HG02678 (cell line): ENCODE measurements at regions not wholly inside any gene's neighbourhood (a gene's known extent, or its start where the extent isn't known, plus 50 kb on each side); places are given as distances from the start of the nearest gene placed in this dataset.

Source experiments
- ATAC-seq: cut with Tn5 transposase; IDR thresholded peaks from one replicate; pipeline ENCODE4 v1.9.1; 2021; ENCODE audit warnings: mild to moderate bottlenecking, moderate library complexity; ENCODE audit not compliant: unreplicated experiment

DNA sequence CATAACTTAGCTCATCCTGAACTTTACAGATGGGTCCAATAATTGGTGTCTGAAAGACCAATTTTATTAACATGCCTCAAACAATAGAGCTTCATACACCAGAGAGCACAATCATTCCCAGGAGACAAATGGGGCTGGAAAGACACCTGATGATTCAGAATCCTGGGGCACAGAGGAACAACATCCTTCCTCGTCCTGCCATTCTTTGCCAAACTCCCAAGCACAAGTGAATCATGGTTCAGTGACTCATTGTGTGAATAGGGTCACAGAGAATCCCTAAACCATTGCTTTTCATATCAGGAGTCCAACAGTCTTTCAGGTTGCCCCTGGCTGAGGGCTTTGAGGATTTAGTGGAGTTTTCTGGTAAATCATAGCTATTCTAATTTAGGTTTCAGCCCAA, 266.4 kb upstream of the BMP2 start:
- ATAC-seq = no peak

DNA sequence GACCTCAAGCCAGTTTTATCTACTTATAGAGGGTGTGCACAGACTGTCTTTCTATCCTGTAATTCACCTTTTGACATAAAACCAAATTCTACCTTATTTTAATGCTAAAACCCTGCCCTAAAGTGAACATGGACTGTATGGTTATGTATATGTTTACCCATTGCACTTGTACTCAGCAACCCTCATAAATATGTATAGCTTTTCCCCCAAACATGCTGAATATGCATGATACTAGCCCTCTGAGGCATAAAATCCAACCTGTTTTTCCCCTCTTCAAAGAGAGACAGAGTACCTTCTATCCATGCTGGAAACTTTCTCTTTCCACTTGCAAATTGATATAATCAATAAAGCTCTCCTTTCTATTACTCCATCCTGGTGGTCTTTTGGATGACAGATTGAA, 267.9 kb upstream of the BMP2 start:
- ATAC-seq = no peak

DNA sequence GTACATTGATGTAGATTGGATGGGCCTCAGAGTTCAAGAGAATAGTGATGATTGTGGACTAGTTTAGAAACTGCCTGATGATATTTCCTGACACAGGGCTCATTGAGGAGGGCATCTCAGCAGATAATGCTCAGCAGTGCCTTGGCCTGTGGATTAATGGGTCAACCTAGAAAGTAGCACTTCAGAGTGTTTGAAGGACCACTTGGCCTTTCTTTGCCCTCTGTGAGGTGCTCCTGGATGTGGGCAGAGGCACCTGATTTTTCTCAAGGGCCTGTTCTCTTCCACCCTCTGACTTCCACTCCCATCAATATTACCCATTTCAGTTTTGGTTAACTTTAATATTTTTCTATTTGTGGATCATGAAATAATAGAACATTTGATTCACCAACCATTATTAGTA, 270.6 kb upstream of the BMP2 start:
- no peak for ATAC-seq

DNA sequence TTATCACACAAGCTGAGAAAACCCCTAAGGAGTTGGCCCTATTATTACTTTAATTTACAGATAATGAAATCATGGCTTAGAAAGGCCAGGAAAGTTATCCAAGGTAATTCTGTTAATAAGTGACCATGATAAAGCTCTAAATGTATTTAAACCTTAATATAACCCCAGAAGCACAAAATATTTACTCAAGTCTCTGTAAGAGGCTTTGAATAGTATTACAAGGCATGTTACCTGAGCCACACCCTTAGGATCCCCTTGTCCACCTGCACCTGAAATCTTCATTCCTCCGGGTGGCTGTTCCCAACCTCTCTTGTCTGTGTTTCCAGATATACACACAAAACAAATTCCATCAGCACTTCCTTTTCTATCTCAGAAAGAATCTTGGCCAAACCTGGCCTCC, 271.6 kb upstream of the BMP2 start:
- no peak for ATAC-seq

DNA sequence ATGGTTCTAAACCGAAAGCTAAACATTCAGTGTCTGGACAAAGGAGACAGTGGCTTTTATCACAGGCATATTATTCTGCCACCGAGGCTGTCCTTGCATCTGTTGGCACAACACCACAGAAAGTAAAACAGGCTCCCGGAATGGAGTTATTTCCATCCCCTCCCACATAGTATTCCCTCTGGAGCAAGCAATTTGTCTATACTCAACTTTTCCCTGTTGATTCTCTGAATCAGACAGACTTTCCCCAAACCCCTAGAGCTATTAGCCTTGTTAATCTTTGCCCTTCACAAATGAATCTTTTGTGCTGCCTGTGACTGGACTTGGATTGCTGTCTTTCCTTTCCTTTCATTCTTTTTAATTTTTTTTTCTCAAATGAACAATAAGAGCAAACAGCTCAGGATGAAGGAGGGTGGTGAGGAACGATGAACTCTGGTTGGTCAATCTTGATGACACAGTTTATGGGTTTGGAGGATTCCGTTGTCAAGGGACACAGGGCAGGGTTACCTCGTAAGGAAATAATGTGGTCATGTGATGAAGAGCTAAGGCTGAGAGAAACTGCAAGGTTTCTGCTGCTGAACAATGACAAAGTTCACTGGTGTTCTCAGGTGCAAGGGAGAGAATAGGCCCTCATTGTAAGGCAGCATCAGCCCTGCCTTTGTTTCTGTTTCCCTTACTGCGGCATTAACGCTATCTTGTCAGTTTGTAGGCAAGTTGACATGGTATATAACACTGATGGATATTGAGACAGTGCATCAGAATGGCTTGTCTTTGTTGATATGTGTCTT, 275.0 kb upstream of the BMP2 start:
- ATAC-seq = no peak

DNA sequence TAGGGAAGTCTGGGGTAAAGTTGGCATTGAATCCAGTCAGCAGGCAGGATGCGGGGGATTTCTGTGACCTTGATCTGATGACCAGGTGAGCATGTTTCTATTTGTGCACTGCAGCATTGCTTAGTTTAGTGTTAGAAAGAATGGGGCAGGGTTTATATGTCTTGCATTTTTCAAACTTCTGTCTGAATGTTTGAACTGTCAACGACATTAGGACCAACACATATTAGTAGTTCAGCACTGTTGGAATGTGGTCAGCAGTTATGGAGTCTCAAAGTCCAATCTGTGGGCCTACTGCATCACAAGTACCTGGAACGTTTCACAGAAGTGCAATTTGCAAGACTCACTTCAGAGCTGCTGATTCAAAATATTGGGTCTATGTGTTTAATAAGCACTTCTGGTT, 276.6 kb upstream of the BMP2 start:
- ATAC-seq = no peak

DNA sequence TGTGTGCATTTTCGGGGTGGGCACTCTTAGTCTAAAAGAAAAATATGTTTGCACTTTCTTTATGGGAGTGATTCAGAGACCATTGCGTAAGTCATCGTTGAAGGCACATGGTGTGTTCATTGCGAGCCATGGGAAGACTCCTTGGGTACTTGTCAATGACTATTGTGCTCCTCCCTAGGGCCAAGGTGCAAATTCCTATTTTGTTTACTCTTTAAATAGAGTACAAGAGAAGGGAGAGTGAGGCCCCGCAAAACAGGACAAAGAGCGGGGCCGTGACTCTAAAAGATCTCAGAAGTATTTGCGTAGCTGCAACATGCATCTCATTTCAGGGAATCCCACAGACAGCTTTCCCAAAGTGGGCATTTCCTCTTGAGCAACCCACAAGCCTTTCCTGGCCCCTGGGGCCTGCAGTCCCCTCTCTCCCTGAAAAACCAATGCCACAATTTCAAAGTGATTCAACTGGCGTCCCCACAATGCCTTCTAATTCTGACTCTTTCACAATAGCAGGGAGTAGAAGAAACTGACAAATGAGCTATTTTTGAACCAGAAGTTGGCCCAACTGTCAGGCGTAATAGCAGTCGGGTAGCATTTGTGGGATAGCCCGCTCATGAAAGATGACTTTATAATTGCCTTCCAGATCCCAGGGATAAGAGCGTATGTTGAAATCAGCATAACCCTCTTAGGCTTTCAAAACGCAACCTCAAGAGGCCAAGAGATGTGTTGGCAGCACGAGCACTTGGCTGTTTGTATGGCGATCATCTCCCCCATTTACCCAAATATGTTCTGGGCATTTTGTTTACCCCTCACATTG, 277.9 kb upstream of the BMP2 start:
- no peak for ATAC-seq

DNA sequence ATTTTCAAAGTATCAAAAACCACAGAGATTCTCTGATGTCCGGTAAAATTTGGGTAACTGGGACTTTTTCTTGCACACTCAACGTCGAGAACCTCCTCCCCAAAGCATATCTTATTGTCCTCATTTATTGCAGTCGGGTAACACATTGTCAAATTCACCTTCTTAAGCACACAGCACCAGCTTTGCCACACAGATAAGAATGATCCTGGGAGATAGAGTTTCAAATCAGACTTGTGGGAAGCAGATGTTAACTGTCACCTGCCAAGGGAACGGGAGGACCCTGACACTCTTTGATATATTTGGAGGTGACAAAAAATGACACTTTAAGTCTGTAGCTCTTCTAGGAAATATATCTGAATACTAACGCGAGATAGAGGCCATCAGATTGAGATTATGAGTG, 282.1 kb upstream of the BMP2 start:
- ATAC-seq = no peak

DNA sequence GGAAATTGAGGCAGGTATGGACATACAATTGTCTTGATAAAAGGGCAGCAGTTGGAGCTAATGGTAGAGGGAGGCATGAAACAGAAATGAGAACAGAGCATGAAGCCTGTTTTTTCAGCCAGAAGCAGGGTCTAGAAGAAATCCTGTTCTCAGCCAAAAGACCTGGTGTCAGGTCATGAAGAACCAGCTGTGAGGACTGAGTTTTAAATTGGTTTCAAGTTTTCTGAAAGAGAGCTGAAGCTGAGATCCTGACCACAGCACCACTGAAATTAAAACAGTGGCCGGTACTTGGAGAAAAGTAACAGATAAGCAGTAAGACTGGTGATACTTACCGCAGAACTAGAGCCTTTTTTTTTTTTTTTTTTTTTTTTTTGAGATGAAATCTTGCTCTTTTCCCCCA, 283.8 kb upstream of the BMP2 start:
- no peak for ATAC-seq

DNA sequence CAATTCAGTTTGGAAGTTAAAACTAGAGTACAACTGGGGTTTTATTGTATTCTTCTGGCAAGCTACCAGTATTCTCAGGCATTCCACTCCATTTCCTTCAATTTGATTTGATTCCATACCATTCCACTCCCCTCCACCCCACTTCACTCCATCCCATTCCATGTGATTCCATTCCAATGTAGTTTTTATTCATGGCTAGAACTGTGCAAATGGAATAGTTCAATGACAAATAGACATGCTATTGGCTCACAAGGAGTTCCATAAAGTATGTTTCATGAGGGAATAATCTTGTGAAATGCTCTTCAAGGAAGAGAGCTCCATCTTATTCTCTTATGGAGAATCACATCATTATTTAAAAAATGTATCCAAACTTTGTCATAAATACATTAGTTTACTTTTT, 285.0 kb upstream of the BMP2 start:
- ATAC-seq = no peak

DNA sequence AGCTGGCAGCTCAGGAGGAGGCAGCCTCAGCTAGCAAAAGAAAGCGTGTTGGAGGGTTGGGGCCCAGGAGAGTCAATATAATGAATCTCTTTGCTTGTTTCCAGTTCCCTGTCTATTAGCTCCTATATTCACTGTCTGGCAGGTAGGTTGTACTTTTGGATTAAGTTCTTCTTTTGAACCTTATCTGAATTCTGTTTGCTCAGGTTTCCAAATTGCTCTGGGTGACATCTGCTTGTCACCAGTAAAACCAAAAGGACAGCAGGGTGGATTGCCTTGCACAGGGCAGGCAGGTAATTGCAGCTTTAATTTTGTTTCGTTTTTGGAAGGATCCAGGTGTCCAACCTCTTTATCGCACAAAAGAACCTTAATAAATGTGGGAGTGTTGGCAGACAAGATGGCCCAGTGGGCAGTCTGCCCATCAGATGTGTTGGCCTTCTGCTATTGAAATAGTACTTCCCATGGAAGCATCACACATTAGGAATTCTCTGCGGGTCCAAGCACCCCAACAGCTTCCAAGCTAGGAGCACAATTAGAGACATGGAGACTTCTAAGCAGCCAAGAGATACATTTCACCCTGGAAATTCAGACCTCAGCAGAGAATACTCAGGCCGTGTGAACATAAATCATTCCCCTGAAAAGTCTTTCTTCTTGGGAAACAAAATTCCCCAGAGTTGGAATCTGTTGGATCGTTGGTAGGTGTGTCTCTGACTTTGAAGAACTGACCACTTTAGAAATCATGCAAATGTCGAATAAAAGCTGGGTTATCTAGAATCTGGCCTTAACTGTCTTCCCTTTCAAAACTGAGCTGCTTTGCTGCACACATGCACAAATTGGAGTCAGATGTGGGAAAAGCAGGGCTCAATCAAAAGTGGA, 286.9 kb upstream of the BMP2 start:
- no peak for ATAC-seq

DNA sequence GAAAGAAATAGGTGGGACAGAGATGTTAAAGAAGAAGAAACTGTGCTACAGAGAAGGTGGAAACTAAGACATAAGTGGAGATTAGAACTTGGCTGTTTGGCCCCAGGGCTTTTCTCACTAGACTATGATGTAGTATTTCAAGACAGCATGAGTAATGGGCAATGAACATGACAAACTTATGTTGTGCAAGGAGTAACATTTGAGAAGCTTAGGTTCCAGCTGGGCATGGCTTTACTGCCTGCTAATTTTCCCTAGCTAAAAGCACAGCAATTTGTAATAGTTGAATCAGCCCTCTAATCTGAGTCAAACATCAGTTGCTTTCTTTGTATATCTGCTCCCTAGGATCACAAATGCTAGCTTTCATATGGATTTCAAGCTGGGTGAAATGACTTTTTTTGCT, 294.3 kb upstream of the BMP2 start:
- no peak for ATAC-seq

DNA sequence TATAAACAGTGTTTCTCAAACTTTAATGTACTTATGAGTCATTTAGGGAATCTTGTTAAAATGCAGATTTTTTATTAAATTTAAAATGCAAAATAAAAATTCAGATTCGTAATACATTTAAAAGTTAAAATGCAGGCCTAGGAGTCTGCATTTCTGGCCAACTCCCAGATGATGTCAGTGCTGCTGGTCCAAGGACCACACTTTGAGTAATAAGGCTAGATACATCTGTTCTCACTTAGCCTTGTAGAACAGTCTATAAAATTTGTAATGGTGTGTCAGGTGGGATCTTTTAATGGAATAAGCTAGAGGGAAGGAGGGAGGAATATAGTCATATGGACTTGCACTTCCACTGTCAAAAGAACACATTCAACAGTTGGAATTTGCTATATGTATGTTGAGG, 295.6 kb upstream of the BMP2 start:
- ATAC-seq = no peak

DNA sequence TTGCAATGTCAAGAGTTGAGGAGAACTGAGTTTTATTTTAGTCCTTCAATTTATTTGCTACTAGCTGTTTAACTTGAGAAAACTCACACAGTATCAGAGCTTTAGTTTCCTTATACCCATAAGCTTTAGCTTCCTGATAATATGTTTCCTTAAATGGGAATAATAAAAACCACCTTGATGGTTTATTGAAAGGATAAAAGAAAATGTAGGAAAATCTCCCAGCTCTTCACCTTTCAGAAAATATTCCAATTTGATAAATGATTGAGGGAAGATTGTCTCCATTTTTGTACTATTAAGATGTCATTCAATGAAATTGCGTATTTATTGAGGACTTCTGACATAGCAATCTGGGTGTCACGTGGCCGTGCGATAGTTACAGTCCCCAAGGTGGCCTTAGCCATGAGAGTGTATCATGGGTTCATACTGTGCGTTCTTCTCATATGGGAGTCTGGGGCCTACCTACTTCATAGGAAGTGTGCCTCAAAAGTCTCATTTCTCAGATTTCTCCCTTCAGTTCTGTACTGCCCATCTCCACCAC, 296.3 kb upstream of the BMP2 start:
- ATAC-seq = no peak

DNA sequence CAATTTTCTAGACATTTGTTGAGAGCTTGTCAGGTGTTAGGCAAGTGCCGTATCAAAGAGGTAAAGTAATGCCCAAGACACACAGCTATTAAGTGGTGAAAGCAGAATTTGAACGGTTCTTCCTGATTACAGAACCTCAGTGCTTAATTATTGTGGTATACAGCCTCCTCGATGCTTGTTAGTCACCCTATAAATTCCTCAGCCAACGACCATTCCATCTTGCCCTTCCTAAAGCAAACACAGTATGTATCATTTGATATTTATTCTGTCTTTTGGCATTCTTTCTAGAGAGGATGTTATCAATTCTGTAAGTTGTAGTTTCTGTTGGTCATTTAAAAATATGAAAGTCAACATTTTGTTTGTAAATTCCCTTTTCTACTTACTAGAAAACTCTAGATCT, 297.8 kb upstream of the BMP2 start:
- ATAC-seq = no peak

DNA sequence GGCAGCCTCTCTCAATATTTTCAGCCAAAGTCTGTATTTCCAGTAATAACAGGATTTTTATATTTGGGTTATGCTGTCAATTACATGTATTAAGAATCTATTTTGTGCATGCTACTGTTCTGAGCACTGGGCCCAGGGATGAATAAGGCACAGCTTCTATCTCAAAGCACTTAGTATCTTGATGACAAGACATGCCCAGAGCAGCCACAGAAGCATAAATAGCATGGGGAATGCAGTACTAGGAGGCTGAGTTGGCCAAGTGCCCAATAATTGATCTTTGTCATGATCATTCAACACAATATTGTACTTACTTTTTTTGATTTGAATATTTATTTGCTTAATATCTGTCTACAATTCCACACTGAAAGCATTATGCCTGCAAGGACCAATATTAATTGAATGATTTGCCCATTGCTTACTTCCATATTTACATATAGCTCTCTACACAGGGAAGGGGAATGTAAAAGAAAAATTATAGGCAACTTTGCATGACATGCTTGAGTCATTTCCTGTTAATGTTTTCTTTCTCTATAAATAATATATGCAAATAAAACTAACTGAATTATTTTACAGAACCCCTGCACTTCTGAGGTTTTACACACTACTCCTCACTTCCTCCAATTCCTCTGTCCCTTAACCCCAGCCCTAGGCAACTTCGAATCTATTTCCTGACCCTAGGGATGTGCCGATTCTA, 298.9 kb upstream of the BMP2 start:
- ATAC-seq = no peak

DNA sequence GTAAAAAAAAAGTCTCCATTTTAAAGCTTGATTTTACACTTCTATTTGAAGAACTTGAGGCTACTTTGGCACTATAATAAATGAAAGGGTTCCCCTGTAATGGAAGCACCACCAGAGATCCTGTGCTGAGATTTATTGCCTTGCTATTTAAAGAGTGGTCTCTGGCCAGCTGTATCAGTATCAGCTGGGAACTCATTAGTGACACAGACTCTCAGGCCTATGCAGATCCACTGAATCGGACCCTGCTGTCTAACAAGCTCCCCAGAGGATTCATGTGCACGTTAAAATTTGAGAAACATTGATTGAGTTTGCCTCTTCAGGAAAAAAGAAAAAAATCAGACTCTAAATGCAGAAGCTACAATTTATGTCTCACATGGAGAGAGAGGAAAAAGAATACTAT, 299.9 kb upstream of the BMP2 start:
- no peak for ATAC-seq

DNA sequence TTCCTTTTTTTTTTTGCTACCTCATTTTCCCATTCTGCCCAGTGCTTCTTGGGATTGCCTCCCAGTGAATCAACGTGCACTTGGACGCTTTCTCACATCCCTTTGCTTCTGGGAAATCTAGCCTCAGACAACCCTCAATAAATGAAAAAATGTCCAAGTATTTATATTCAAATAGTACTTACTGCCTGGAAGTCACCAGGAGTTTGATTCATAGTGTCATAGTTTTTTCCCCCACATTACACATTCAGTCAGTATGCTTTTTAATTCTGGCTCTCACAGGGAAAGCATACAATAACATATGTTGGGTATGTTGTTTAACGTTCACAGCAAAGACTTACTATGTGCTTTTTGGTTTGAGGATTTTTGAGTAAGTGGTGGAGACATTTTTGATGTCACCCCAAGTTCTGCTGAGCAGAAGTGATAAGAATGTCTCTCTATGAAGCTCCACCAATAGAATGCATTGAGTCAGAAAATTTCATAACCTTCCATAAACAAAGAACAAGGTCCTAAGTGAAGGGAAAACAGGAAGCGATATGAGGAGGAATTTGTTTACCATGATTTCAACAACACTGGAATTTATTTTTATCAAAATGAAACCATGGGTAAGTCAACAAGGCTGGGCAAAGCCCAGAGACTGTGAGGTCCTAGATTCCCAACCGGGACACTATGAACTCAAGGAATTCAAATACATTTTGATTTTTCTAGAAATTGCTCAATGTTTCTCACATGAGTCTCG, 301.2 kb upstream of the BMP2 start:
- no peak for ATAC-seq

DNA sequence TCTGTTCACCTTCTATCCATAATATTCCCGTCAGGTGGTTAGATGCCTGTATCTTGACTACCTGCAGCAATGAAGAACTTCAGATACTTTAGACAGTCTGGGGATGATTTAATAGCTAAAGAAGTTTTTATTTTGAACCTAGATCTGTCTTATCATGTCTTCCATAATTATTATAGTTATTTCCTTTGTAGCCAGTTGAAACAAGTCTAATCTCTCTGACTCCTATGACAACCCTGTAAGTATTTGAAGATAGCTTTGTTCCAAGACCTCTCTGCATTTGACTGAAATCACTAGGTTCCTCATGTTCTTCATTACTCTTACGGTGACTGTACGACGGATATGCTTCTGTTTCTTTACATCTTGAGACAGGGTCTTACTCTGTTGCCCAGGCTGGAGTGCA, 316.6 kb upstream of the BMP2 start:
- no peak for ATAC-seq

DNA sequence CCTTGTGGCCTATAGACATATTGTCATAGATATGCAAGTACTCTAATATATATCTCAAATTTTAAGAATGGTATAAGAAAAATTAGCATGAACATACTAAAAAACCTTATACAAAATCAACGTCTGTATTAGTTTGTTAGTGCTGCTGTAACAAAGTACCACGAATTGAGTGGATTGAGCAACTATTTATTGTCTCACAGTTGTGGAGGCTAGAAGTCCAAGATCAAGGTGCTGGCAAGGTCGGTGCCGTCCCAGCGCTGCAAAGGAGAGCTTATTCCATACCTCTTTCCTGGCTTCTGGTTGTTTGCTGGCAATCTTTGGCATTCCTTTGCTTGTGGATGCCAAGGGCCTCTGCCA, 317.6 kb upstream of the FERMT1 start:
- no peak for ATAC-seq
